ENCODE measurements at regions not wholly inside any gene's neighbourhood (a gene's known extent, or its start where the extent isn't known, plus 50 kb on each side); places are given as distances from the start of the nearest gene placed in this dataset.
"Not testable (repeated sequence)": the region's sequence is repeated elsewhere in the genome, so short reads cannot be mapped to it uniquely, and the experiment has no call there.

- DNase-seq: no peak
Measured at GRCh38 chr9:86997156-86997555, 49.9 kb upstream of the GAS1 start.

DNA sequence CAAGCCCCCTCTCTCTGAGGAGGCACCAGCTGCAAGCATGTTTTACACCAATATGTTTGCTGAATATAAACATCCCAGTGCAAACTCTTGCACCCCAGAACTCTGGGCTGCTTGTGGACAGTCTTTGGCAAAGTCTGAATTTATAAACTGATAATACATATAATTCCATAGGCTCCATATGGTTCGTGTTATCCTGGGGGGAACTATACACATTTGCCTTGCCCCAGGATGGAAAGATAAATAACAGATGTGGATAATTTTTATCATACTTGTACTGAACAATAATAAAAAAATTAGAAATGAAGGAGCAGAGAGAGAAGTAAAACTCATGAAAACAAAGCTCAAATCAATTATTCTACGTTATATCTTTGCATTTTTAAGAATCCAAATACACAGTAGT is 50.6 kb upstream of the GAS1 start:
- DNase-seq: no peak

GRCh38 chr9:87002517-87002916 is 55.2 kb upstream of the GAS1 start:
- no peak for DNase-seq

DNA sequence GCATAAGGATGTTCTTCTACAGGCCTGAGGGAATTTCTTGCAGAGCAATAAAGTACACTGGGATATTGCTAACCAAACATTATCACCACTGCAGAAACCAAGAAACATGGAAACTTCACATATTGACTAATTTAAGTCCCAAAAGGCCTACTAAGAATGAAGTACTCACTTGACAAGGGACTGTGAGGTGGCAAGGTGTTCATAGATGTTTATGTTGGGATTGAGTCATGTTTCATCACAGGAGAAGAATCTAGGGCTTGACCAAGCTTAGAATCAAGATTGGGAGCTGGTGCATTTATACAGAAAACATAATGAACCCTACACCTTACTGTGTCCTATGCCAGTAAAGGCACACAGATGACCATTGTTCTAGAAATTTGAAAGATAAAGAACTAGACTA is 56.7 kb upstream of the GAS1 start:
- DNase-seq: no peak

DNA sequence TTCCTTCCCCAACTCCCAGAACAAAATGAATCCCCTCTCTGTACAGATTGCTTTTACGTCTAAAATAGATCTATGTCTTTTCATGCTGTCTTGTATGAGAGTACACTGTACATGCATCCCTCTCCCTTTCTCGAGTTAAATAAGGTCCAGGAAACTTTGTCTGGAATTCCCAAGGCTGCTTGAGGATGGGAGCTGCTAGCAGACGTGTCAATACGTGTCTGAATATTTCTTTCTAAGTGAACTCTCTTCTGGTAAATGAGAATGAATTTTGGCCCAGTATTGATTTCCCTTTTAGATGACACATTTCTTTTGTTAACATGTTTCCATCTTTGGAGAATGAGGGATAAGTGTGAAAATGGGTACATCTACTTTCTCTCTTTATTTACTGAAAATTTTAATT is 59.6 kb upstream of the GAS1 start:
- no peak for DNase-seq

DNA sequence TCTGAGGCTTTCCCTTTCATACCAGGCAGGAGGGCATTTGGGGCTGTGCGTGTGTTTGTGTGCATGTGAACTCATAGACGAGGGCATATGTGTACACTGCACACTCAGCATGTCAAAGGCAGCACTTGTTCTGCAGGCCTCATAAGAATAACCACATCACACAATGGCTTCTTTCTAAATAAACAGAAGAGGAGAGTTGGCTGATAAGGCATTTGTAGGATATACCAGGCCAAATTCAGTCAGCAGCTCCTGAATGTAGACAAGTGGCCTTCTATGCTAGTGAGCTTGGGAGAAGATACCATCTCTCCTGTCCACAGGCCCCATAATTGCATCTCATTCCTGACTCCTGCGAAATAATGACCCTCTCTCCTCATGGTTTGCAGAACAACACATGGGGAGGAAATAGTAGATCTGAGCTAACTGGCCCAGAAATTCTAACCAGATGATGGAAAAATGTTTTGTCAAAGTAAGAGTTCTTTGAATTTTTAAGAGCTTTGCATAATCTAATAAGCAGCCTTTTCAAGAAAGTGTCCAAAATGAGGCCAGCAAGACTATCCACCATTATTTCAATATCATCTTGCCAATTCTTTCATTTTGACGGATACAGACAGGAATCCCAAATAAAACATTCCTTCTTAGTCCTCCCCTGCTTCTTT is 60.5 kb upstream of the GAS1 start:
- no peak for DNase-seq

DNA sequence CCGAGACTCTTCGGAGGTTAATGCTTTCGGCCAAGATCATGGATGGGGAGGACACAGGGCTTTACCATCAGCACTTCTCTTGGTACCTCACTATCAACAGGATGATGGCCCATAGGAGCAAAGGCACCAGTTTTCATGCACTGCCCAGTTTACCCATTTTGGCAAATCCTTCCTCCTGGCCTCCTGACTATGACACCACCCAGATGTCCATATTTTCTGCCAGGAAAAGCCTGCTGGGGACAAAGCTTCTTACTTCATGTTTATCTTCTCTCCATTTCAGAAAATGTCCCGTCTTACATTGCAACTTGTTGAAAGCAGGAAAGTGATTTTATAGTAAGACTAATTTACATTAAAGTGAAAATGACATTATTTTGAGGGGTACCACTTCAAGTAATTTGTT is 61.4 kb upstream of the GAS1 start:
- DNase-seq: no peak

- DNase-seq: no peak
Measured at GRCh38 chr9:87010626-87011025, 63.3 kb upstream of the GAS1 start.

DNA sequence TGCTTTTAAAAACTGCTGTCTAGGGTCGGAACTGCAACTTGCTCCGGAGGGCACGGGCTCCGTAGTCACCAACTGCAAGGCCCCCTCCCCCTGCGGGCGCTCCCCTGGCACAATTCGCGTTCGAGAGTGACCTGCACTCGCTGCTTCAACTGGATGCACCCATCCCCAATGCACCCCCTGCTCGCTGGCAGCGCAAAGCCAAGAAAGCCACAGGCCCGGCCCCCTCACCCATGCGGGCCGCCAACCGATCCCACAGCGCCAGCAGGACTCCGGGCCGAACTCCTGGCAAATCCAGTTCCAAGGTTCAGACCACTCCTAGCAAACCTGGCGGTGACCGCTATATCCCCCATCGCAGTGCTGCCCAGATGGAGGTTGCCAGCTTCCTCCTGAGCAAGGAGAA is 64.2 kb upstream of the GAS1 start:
- no peak for DNase-seq

- DNase-seq: no peak
Measured at GRCh38 chr9:87013490-87013889, 66.2 kb upstream of the GAS1 start.

- DNase-seq: no peak
Measured at GRCh38 chr9:87014436-87014835, 67.1 kb upstream of the GAS1 start.

DNA sequence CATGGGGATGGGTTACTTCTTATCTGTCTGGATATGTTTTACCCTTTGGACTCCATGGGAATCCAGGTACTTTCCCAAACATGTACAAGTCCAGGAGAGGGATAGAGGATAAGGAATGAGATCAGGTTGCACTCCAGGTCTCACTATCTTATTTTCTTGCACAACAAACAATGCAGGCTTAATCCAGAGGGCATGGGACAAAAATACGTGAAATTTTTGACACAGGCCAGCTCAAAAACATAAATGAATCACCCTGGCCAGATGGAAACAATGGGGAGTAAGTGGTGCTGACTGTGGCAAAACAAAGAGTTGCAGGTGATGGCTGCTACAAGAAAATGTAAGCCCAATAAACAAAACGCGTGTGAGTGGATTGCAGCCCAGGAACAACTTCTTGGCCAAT is 69.4 kb upstream of the GAS1 start:
- no peak for DNase-seq

DNA sequence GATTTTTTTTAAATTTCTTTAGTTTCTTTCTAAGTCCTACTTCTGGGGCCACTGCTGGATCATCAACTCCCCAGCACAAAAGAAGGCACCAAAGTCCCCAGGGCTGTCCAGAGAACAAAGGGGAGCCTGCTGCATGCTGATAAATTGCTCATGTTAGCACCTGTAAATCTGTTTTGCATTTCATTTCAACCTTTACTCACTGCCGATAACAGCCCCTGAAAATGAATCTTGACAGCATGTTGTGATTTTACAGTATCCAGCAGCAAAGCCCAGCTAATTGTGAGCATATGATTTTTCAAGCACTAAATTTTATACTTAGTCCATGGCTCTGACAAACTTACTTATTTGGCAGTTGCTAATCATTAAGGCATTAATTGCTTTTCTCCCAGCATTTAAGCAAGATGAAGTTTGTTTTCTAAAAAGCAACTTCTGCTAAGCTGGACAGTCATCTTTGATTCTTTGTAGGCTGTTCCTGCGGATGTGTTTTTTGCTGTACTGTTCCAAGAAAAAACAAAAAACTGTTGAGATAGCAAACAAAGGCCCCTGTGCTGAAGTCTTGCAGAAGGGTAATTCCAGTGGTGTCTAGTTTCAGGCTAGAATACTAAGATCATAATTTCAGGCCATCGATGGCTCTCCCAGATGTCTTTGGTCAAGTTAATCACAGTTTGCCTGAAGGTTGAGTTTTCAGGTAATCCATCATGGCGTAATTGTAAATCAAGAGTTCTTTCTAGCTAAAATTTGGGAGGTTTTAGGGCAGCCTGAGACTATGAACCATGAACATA is 73.1 kb upstream of the GAS1 start:
- no peak for DNase-seq

DNA sequence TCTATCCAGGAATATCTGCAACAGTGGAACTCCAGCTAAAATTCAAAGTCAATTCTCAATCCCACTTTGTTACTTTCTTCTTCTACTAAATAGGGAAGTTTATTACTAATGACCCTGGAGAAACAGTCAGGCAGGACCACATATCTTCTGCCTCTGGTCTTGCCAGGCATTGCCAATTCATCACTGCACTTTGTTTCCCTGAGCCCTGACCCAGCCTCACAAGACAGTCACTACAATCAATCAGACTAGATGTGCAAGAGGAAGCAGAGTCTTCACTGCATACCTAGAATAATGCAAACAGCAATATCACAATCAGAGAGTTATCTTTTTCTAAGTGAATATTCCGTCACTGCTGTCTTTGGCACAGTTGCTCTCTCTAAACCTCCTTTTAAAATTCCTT is 74.9 kb upstream of the GAS1 start:
- DNase-seq: no peak

DNA sequence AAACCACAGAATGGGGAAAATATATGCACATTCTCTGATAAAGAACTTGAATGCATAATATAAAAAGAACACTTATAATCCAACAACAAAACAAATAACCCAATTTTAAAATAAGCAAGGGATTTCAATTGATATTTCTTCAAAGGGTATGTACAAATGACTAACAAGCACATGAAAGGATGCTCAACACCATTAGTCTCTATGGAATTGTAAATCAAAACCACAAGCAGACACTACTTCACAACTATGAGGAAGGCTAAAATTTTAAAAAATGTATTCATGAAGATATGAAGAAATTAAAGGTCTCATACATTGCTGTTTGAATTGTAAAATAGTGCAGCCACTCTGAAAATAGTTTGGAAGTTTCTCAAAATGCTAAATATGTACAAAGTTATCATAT is 78.9 kb upstream of the GAS1 start:
- DNase-seq: no peak

DNA sequence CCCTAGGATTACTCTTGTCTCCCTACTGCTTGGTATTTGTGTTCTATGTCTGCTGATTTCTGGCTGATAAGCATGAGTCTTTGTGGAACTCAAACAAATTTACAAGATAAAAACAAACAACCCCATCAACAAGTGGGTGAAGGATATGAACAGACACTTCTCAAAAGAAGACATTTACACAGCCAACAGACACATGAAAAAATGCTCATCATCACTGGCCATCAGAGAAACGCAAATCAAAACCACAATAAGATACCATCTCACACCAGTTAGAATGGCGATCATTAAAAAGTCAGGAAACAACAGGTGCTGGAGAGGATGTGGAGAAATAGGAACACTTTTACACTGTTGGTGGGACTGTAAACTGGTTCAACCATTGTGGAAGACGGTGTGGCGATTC is 81.5 kb upstream of the GAS1 start:
- DNase-seq: not testable (repeated sequence)

DNA sequence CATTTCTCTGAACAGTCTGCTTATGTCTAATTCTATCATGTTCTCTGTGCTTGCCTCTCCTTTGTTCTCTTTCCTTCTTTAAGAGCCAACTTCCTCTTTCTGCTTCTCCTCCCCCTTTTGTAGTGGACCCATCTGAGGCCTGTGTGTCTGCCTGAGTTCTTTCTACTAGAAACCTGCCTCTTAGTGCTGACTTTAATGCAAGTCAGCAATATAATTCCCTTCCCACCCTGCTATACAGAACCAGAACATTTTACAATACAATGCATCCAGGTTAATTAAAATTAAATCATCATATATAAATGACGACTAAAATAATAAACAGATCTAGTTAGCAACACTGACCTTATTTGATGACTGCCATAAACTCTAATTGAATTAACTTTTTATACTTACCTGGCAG is 82.6 kb upstream of the GAS1 start:
- DNase-seq: peak; percentile 40

DNA sequence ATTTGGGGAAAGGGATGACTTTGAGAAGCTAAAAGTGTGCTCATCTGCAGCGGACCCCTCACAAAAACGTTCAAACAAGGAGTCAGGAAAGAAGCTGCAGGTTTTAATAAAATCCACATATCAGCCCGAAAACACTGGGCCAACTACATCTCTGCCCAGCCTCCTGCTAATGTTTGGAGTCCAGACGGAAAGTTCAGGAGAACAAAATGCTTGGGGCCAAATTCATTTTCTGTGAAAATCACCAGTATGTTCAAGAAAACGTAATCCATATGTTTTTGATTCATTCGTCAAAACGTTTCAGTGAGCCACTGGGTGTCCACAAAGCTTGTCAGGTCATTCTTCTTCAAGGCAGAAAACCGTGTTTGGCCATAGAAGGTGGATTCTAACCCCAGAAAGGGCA is 87.5 kb upstream of the GAS1 start:
- DNase-seq: no peak

- no peak for DNase-seq
Measured at GRCh38 chr9:87035879-87036278, 88.6 kb upstream of the GAS1 start.

GRCh38 chr9:87036506-87036905 is 89.2 kb upstream of the GAS1 start:
- no peak for DNase-seq

GRCh38 chr9:87039809-87040392 is 92.6 kb upstream of the GAS1 start:
- DNase-seq: no peak

DNA sequence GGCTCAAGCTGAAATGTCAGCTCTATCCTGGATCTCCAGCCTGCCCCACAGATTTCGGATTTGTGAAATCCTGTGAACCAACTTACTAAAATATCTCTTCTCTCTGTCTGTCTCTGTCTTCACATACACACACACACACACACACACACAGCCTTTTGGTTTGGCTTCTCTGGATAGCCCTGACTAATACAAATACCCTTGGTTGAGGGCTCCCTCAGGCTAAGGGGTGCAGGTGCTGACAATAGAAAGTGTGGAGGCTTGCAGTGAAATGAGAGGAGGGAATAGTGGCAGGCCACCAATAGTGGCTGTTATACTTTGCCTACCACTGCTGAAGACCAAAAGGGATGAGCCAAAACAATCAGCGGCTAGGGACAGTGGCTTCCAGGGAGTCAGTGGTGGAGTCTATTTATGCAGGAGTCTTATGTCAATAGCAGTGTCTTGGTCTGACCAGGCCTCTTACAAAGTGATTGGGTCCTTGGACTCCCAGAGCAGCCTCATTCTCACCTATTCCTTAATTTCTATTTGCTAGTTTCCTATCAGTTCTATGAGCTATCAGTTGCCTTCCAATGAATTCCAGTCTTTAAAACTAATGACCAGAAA is 93.2 kb upstream of the GAS1 start:
- no peak for DNase-seq

DNA sequence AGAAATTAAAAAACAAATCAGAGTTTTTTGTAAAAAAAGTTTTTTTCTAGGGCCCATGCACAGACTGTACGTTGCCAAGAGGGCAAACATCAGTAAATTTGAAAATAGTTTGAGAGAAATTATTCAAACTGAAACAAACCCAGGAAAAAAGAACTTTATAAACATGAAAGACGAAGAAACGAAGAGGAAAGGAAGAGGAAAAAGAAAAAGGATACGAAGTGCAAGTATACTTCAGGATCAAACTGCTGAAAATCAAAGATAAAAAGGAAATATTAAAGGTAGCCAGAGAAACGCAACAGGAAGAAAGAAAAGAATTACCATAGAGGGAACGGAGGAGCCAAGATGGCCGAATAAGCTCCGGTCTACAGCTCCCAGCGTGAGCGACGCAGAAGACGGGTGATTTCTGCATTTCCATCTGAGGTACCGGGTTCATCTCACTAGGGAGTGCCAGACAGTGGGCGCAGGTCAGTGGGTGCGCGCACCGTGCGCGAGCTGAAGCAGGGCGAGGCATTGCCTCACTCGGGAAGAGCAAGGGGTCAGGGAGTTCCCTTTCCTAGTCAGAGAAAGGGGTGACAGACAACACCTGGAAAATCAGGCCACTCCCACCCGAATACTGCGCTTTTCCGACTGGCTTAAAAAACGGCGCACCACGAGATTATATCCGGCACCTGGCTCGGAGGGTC is 94.4 kb upstream of the GAS1 start:
- not testable (repeated sequence) for DNase-seq

All from hematopoietic multipotent progenitor cell treated with erythropoietin and hydrocortisone succinate and interleukin-3 and kit ligand, for 4 days (in vitro differentiated cells).